Epidermal melanocyte (primary cell): ENCODE measurements at regions not wholly inside any gene's neighbourhood (a gene's known extent, or its start where the extent isn't known, plus 50 kb on each side); places are given as distances from the start of the nearest gene placed in this dataset.
A peak's percentile ranks its signal among the peaks of the same experiment; 100 is the strongest.
"Not testable (repeated sequence)": the region's sequence is repeated elsewhere in the genome, so short reads cannot be mapped to it uniquely, and the experiment has no call there.

Experiments
- DNase-seq: peaks from one replicate; pipeline ENCODE4 v3.0.0; 2011; ENCODE audit warnings: low spot score; ENCODE audit not compliant: insufficient read length

DNA sequence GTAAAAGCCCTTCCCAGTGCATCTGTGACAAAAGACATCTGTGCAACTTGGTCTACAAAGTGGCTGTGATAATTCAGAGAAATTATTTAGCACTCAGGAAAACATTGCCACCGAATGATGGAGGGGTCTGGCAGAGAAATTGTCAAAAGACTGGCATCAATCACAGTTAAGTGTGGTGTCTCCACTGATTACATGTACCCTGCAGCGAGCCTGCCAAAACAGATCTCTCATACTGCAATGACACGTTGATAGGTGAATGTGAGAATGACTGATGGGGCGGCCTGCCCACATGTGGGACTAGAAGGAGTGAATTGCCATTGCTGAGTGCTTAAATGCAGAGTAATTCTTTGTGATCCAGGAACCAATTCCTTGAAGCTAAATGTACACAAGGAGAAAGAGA, 136.4 kb upstream of the PCSK5 start:
- DNase-seq, result no peak

DNA sequence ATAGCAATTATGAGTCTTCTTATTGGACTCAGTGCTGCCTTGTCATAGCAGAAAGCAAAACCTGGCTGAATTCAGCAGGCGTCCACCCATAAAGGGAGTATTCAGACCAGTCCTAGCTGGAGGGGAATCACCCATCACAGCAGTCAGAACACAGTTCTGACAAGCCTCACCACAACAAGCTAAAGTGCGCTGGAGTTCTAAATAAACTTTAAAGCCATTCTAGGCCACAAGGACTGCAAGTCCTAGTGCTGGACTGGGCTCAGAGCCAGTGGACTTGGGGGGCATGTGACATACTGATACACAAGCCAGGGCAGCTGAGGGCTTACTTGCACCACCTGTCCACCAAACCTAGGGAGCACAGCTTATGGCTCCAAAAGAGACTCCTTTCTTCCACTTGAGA, 115.3 kb upstream of the PCSK5 start:
- DNase-seq, result no peak

- no peak for DNase-seq
Measured at GRCh38 chr9:75775966-75776691, 114.3 kb upstream of the PCSK5 start.

GRCh38 chr9:75780185-75780584, 110.3 kb upstream of the PCSK5 start:
- DNase-seq, result no peak

DNA sequence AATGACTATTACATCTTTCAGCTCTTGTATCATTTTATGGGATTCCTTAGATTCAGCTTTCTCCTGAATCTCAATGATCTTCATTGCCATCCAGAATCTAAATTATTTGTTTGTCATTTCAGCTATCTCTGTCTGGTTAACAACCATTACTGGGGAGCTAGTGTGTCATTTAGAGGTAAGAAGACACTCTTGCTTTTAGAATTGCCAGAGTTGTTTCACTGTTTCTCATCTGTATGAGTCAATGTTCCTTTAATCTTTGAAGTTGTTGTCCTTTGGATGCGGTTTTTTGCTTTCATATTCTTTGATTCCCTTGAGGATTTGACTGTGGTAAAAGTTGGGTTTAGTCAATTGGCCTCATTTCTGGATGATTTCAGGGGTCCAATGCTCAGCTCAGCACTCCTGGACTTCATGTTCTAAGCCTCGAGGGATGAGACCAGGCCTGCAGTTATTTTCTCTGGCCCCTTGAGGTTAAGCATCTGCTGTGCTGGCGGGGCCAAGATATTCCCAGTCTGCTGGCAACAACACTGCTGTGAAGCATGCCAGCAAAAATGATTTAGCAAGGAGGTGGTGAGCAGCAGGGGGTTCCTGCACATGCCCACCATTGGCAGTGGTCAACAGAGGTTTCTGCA, 102.4 kb upstream of the PCSK5 start:
- DNase-seq, result no peak

- no peak for DNase-seq
Measured at GRCh38 chr9:75797085-75797580, 93.3 kb upstream of the PCSK5 start.

GRCh38 chr9:75798505-75798904, 92.0 kb upstream of the PCSK5 start:
- DNase-seq, result no peak

GRCh38 chr9:75803130-75803529, 87.3 kb upstream of the PCSK5 start:
- DNase-seq, result no peak

DNA sequence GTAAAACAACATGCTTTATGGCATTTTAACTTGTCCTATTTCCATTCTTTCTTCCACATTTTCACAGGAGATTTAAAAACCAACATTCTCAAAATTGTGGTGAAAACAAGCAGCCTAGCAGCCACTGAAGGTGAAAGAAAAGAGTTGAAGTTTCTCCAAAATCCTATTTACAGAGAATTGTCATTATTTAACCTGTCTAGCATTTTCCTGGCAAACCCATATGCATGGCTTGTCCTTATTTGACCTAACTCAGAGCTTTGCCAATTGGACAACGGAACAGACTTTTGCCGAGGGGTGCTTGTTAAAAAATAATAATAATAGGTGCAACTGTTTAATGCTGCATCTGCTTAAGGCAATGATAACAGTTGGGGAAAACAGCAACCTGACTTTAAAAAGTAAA, 80.4 kb upstream of the PCSK5 start:
- no peak for DNase-seq

GRCh38 chr9:75811692-75812091, 78.8 kb upstream of the PCSK5 start:
- no peak for DNase-seq

DNA sequence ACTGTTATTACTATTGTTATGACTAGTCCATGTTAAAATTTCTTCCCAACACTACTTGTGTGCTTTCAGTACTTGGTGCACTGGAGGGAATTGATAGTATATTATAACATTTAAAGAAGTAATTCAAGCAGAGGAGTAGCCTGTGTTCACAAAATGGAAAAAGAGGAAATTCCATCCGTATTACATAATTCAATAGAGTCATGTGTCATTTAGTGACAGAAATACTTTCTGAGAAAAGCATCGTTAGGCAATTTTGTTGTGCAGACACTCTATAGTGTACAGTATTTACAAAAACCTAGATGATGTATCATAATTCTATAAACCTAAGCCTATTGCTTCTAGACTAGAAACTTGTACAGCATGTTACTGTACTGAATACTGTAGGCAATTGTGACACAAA, 78.3 kb upstream of the PCSK5 start:
- DNase-seq, result no peak

DNA sequence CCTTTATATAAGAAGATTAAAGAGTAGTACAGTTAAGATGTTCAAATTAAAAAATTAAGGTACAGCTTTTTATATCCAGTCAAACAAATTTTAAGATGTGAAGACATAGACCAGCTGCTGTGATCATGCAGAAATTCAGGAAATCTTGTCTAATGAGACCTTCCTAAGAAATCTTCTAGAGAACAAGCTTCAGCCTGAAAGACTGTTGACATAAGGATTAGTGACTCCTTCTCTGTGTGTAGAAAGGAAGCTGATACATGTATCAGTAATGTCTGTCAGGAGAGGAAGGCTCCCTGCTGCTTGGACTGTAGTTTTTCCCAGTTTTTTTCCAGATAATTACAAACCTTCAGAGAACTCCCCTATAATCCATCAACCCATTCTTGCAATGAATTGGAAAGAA, 75.8 kb upstream of the PCSK5 start:
- no peak for DNase-seq

- DNase-seq, result not testable (repeated sequence)
Measured at GRCh38 chr9:75820471-75821115, 69.9 kb upstream of the PCSK5 start.

DNA sequence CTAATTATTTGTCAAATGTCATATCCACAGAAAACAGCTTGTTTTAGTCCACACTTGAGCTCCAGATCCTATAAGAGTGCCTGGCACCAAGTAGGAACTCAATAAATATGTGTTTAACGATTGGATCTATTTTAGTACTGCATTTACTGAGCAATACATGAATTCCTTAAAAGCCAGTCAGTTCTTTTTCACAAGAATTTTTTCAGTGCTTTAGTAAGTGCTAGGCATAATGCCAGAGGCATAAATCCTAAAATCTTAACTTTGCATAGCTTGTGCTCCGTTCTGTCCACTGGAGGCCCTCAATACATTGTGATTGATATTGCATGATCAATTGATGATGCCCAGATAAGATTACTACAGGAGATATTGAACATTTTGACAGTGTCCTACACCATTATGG, 67.3 kb upstream of the PCSK5 start:
- peak; percentile 19 for DNase-seq

GRCh38 chr9:75824816-75825568, 65.5 kb upstream of the PCSK5 start:
- no peak for DNase-seq

- DNase-seq, result no peak
Measured at GRCh38 chr9:75826314-75826713, 64.2 kb upstream of the PCSK5 start.

DNA sequence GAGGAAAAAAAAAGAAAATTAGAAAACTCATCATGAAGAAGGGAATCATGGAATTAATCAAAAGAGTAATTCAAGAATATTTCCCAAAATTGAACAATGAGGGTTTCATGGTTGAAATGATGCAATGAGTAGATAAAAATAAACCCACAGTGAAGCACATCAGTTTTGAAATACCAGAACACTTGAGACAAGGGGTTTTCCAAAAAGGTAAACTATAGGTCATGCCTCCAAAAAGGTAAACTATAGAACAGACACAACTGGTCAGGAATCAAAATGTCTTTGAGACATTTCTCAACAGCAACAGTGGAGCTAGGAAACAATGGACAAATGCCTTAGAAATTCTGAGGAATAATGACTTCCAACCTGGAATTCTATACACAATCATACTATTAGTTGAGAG, 60.2 kb upstream of the PCSK5 start:
- no peak for DNase-seq

DNA sequence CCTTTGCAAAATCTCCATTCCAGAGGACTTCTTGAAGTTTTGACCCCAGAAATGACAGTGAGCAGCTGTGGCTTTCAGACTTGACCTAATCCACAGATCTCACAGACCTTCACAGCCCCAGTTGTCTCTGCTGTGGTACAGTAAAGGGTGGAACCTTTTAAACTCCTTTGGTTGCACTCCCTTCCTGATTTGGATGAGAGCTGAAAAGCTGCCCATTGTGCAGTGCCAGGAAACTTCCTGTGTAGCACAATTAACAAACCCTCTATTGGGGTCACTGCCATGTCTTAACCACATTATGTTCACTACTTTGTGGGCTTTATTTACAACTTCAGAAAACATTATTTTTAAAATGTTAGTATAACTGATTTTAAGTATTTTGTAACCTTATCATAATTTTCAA, 56.7 kb upstream of the PCSK5 start:
- DNase-seq, result no peak

DNA sequence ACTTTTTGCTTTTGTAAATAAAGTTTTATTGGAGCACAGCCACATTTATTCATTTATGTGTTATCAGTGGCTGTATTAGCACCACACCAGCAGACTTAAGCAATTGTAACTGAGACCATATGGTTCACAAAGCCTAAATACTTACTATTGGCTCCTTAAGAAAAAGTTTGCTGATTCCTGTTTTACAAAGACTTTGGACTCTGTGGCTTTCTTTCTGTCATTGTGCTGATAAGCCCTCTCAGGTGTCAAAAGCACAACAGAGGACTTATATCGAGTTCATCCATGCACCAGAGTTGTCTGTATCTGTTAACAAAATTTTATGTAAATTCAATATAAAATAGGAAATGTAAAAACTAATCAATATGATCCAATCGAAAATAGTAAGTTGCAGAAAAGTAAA, 55.6 kb upstream of the PCSK5 start:
- DNase-seq, result no peak
